IMR-90 (cell line): ENCODE measurements at regions not wholly inside any gene's neighbourhood (a gene's known extent, or its start where the extent isn't known, plus 50 kb on each side); places are given as distances from the start of the nearest gene placed in this dataset.

Experiments used
- ATAC-seq: fragments of 200-7000 bp; cut with Tn5 transposase; 2 replicates; pipeline ENCODE4 v1.9.1; 2020; ENCODE audit warnings: low read depth, mild to moderate bottlenecking, moderate library complexity
- BruUV-seq: library from RNA; stranded (reverse); fragments of 400-500 nt; replicated peaks from 2 replicates; lab custom pipeline; 2021; lab: Mats Ljungman, UMichigan
- CTCF ChIA-PET: fragments of 300-600 bp; formaldehyde crosslinking; extraction: SDS; loops from one replicate; lab custom pipeline; 2021; ENCODE audit warnings: antibody characterized with exemption; lab: Yijun Ruan, JAX
- POLR2A ChIA-PET: fragments of 300-600 bp; sonication (Branson Sonifier 250); formaldehyde crosslinking; loops from one replicate; lab custom pipeline; 2022; ENCODE audit warnings: antibody characterized with exemption; ENCODE audit not compliant: unreplicated experiment; lab: Charles Lee
- DNase-seq: peaks from one replicate; pipeline ENCODE4 v3.0.0; 2013
- H2AFZ ChIP-seq: replicated peaks from 2 replicates; pipeline ENCODE3; 2013; ENCODE audit warnings: low read length, mild to moderate bottlenecking; ENCODE audit not compliant: poor library complexity
- H2AK5ac ChIP-seq: 2 replicates; pipeline ENCODE4 v1.6.1; 2013; ENCODE audit warnings: low read depth, low read length, inconsistent platforms
- H2AK9ac ChIP-seq: replicated peaks from 2 replicates; pipeline ENCODE3; 2013; ENCODE audit warnings: mild to moderate bottlenecking, low read depth, low read length, moderate library complexity; ENCODE audit not compliant: poor library complexity
- H2BK120ac ChIP-seq: 2 replicates; pipeline ENCODE4 v1.6.1; 2013; ENCODE audit warnings: low read depth, low read length, inconsistent platforms
- H2BK15ac ChIP-seq: 3 replicates; pipeline ENCODE4 v1.6.1; 2013; ENCODE audit warnings: low read depth, low read length, inconsistent platforms
- H2BK20ac ChIP-seq: 2 replicates; pipeline ENCODE4 v1.6.1; 2013; ENCODE audit warnings: low read depth, mild to moderate bottlenecking, inconsistent platforms, low read length, moderate library complexity
- H2BK5ac ChIP-seq: 2 replicates; pipeline ENCODE4 v1.6.1; 2013; ENCODE audit warnings: mild to moderate bottlenecking, low read depth, low read length, inconsistent platforms; ENCODE audit not compliant: poor library complexity, severe bottlenecking
- H3K14ac ChIP-seq: replicated peaks from 2 replicates; pipeline ENCODE4 v1.6.1; 2013; ENCODE audit warnings: low read depth, low read length, inconsistent platforms
- H3K18ac ChIP-seq: 2 replicates; pipeline ENCODE4 v1.6.1; 2013; ENCODE audit warnings: low read depth, low read length, control low read depth
- H3K23ac ChIP-seq: 2 replicates; pipeline ENCODE4 v1.6.1; 2013; ENCODE audit warnings: low read depth, low read length, inconsistent platforms
- H3K27ac ChIP-seq: 2 replicates; pipeline ENCODE4 v1.5.1; 2013; ENCODE audit warnings: mild to moderate bottlenecking, control low read depth, low read length; ENCODE audit not compliant: insufficient read depth
- H3K27me3 ChIP-seq: 2 replicates; pipeline ENCODE4 v1.6.1; 2013; ENCODE audit warnings: low read length; ENCODE audit not compliant: control insufficient read depth, insufficient read depth
- H3K36me3 ChIP-seq: 2 replicates; pipeline ENCODE4 v1.6.1; 2013; ENCODE audit warnings: low read length, mixed read lengths; ENCODE audit not compliant: control insufficient read depth, insufficient read depth
- H3K4ac ChIP-seq: 2 replicates; pipeline ENCODE4 v1.6.1; 2013; ENCODE audit warnings: low read depth, low read length, inconsistent platforms
- H3K4me1 ChIP-seq: 2 replicates; pipeline ENCODE4 v1.6.1; 2013; ENCODE audit warnings: low read length, mixed read lengths; ENCODE audit not compliant: control insufficient read depth, insufficient read depth
- H3K4me2 ChIP-seq: 2 replicates; pipeline ENCODE4 v1.6.1; 2013; ENCODE audit warnings: low read depth, mild to moderate bottlenecking, control low read depth, low read length, moderate library complexity
- H3K4me3 ChIP-seq: 2 replicates; pipeline ENCODE4 v1.5.1; 2013; ENCODE audit warnings: low read depth, mild to moderate bottlenecking, control low read depth, low read length, moderate library complexity; ENCODE audit not compliant: insufficient read depth
- H3K56ac ChIP-seq: 2 replicates; pipeline ENCODE4 v1.6.1; 2013; ENCODE audit warnings: low read length, inconsistent platforms; ENCODE audit not compliant: insufficient read depth; ENCODE audit errors: extremely low read depth
- H3K79me1 ChIP-seq, 2 experiments: 2 replicates each; pipeline ENCODE4 v1.6.1; 2013; ENCODE audit warnings: low read length in 2 of 2, inconsistent platforms in 1 of 2, low read depth in 1 of 2
- H3K9ac ChIP-seq: 2 replicates; pipeline ENCODE4 v1.6.1; 2013; ENCODE audit warnings: low read depth, low read length, control low read depth
- H3K9me1 ChIP-seq: 2 replicates; pipeline ENCODE4 v1.6.1; 2013; ENCODE audit warnings: low read length, inconsistent platforms; ENCODE audit not compliant: insufficient read depth
- H3K9me3 ChIP-seq: 2 replicates; pipeline ENCODE4 v1.6.1; 2013; ENCODE audit warnings: low read length; ENCODE audit not compliant: control insufficient read depth, insufficient read depth
- H4K20me1 ChIP-seq: 2 replicates; pipeline ENCODE4 v1.6.1; 2013; ENCODE audit warnings: low read length, inconsistent platforms; ENCODE audit not compliant: insufficient read depth
- H4K5ac ChIP-seq: 2 replicates; pipeline ENCODE4 v1.6.1; 2013; ENCODE audit warnings: mild to moderate bottlenecking, low read depth, low read length, control low read depth
- H4K8ac ChIP-seq, 2 experiments: 2 replicates each; pipeline ENCODE4 v1.6.1; 2013; ENCODE audit warnings: low read depth in 2 of 2, low read length in 2 of 2, control low read depth in 1 of 2, inconsistent platforms in 1 of 2
- H4K91ac ChIP-seq: 2 replicates; pipeline ENCODE4 v1.6.1; 2013; ENCODE audit warnings: low read depth, low read length, inconsistent platforms; ENCODE audit not compliant: insufficient read depth
- RAD21 ChIP-seq: IDR thresholded peaks from 2 replicates; pipeline ENCODE4 v1.6.1; 2012; ENCODE audit warnings: low read length, improper control_type of control experiment
- dilution Hi-C: fragments of 300-500 bp; cut with HindIII; formaldehyde crosslinking; loops from one replicate; pipeline ENCODE4 v1.14.3; 2018; ENCODE audit warnings: low sequenced_read_pairs; ENCODE audit not compliant: unreplicated experiment
- in situ Hi-C: fragments of 300-500 bp; cut with MboI; formaldehyde crosslinking; loops from 3 replicates; pipeline ENCODE4 v1.14.3; 2019; ENCODE audit warnings: low sequenced_read_pairs, inconsistent platforms, mixed read lengths
- intact Hi-C: fragments of 100-400 bp; cut with micrococcal nuclease; formaldehyde crosslinking; loops from 2 replicates; pipeline ENCODE4 v1.10.0; 2022

GRCh38 chr11:38438091-38438490 lies 1840.1 kb upstream of the RAG2 start:
- BruUV-seq = no TSS peak
- no peak overlapping the region for H3K4me3 ChIP-seq
- no peak overlapping the region for H2AFZ ChIP-seq
- H4K8ac ChIP-seq = no peak overlapping the region
- no peak overlapping the region for H4K5ac ChIP-seq
- H3K14ac ChIP-seq = no peak overlapping the region
- in situ Hi-C loops = no loop called here
- DNase-seq (no peak), ATAC-seq (no peak)
- no peak overlapping the region for H3K4ac ChIP-seq
- H2BK20ac ChIP-seq = no peak overlapping the region
- no peaks in the 10 kb centered on the region; the same call in 1 of the 2 replicates for H3K9me3 ChIP-seq
- no peak overlapping the region for H2BK5ac ChIP-seq
- no peak overlapping the region for H4K91ac ChIP-seq
- no peak overlapping the region for H3K23ac ChIP-seq
- H3K36me3 ChIP-seq = no peaks in the 10 kb centered on the region
- H2BK120ac ChIP-seq = no peak overlapping the region
- H4K20me1 ChIP-seq = no peaks in the 10 kb centered on the region
- no peaks in the 10 kb centered on the region for H3K27me3 ChIP-seq
- POLR2A ChIA-PET = interaction anchor here (0.7 kb wide), 1 partner anchor 9 kb away, joined by 6 read pairs; no protein-coding TSS in a partner anchor
- intact Hi-C loops = no loop called here
- no peak overlapping the region for H3K56ac ChIP-seq
- H3K18ac ChIP-seq = no peak overlapping the region
- no peak for TF ChIP-seq RAD21
- H3K4me2 ChIP-seq = no peak overlapping the region
- H3K79me1 ChIP-seq = no peaks in the 10 kb centered on the region
- no peak overlapping the region for H2AK5ac ChIP-seq
- no peak overlapping the region for H2BK15ac ChIP-seq
- H3K4me1 ChIP-seq = no peaks in the 10 kb centered on the region
- H2AK9ac ChIP-seq = no peak overlapping the region
- H3K9ac ChIP-seq = no peak overlapping the region
- H3K27ac ChIP-seq = no peak overlapping the region
- dilution Hi-C loops = no loop called here
- CTCF ChIA-PET = no interaction called here
- H3K9me1 ChIP-seq = no peaks in the 10 kb centered on the region
